Anterior cingulate cortex (tissue), 58 donors: ENCODE measurements at regions not wholly inside any gene's neighbourhood (a gene's known extent, or its start where the extent isn't known, plus 50 kb on each side); places are given as distances from the start of the nearest gene placed in this dataset.

Source experiments
- DNase-seq, 58 donors: peaks; one replicate each; lab custom pipeline; 2025; lab: John Stamatoyannopoulos, UW

- DNase-seq = no peak
Observed at GRCh38 chr1:162972773-162973172, 96.4 kb upstream of the RGS4 start.

- DNase-seq = no peak
Observed at GRCh38 chr1:162970021-162970420, 99.1 kb upstream of the RGS4 start.

- no peak for DNase-seq
Observed at GRCh38 chr1:162966613-162967012, 102.5 kb upstream of the RGS4 start.

GRCh38 chr1:162964901-162965300 is 103.9 kb upstream of the CCDC190 start:
- no peak for DNase-seq

- DNase-seq = no peak
Observed at GRCh38 chr1:162956922-162957321, 95.9 kb upstream of the CCDC190 start.

- no peak for DNase-seq
Observed at GRCh38 chr1:162954824-162955223, 93.8 kb upstream of the CCDC190 start.

- no peak for DNase-seq
Observed at GRCh38 chr1:162952956-162953355, 92.0 kb upstream of the CCDC190 start.

GRCh38 chr1:162951553-162952315 is 90.8 kb upstream of the CCDC190 start:
- DNase-seq = no peak

- DNase-seq = peak in 3 of 58 donors; percentile 2 to 24 (median 14)
Observed at GRCh38 chr1:162950187-162950586, 89.2 kb upstream of the CCDC190 start.

- no peak for DNase-seq
Observed at GRCh38 chr1:162946701-162947100, 85.7 kb upstream of the CCDC190 start.

GRCh38 chr1:162944974-162945674 is 84.1 kb upstream of the CCDC190 start:
- DNase-seq = no peak

- DNase-seq = no peak
Observed at GRCh38 chr1:162943622-162944021, 82.6 kb upstream of the CCDC190 start.

GRCh38 chr1:162942916-162943559 is 82.1 kb upstream of the CCDC190 start:
- peak in 3 of 58 donors; percentile 4 to 21 (median 9) for DNase-seq

- no peak for DNase-seq
Observed at GRCh38 chr1:162941024-162941423, 80.0 kb upstream of the CCDC190 start.

- DNase-seq = no peak
Observed at GRCh38 chr1:162939035-162939434, 78.1 kb upstream of the CCDC190 start.

GRCh38 chr1:162937716-162938395 is 76.9 kb upstream of the CCDC190 start:
- no peak for DNase-seq

- no peak for DNase-seq
Observed at GRCh38 chr1:162930976-162931560, 70.1 kb upstream of the CCDC190 start.

GRCh38 chr1:162930532-162930931 is 69.6 kb upstream of the CCDC190 start:
- DNase-seq = no peak

- DNase-seq = peak in 17 of 58 donors; percentile 7 to 79 (median 32)
Observed at GRCh38 chr1:162929177-162929576, 68.2 kb upstream of the CCDC190 start.

- no peak for DNase-seq
Observed at GRCh38 chr1:162928141-162928540, 67.2 kb upstream of the CCDC190 start.
